Breast epithelium (tissue), 4 donors: ENCODE measurements at regions not wholly inside any gene's neighbourhood (a gene's known extent, or its start where the extent isn't known, plus 50 kb on each side); places are given as distances from the start of the nearest gene placed in this dataset.
"Not testable (repeated sequence)": the region's sequence is repeated elsewhere in the genome, so short reads cannot be mapped to it uniquely, and the experiment has no call there.

ENCODE experiments used
- DNase-seq, 2 donors: peaks; one replicate each; pipeline ENCODE4 v3.0.0-alpha.2; 2019; ENCODE audit warnings: low spot score in 2 of 2
- H3K27ac ChIP-seq, 2 donors: fragments of 200-600 bp; sonication (generic) in 1 of 2; one replicate each; pipeline ENCODE4 v1.5.1; 2016 to 2019; ENCODE audit warnings: mild to moderate bottlenecking in 1 of 2
- H3K27me3 ChIP-seq, 2 donors: fragments of 200-600 bp; sonication (generic) in 1 of 2; one replicate each; pipeline versions ENCODE4 v1.5.1 to v1.6.0; 2017 to 2019; ENCODE audit warnings: control low read depth in 1 of 2, mild to moderate bottlenecking in 1 of 2
- H3K36me3 ChIP-seq: fragments of 200-600 bp; one replicate; pipeline ENCODE4 v1.5.1; 2019
- H3K4me1 ChIP-seq, 2 donors: fragments of 200-600 bp; sonication (generic); one replicate each; pipeline ENCODE4 v1.5.1; 2016 to 2019; ENCODE audit warnings: control low read depth in 1 of 2
- H3K4me3 ChIP-seq, 3 donors: fragments of 200-600 bp; sonication (generic); 1 replicate in 2 of 3; 2 replicates in 1 of 3; pipeline ENCODE4 v1.5.1; 2016 to 2019; ENCODE audit warnings: mild to moderate bottlenecking in 3 of 3, moderate library complexity in 2 of 3
- H3K9me3 ChIP-seq, 2 donors: fragments of 200-600 bp; sonication (generic) in 1 of 2; one replicate each; pipeline ENCODE4 v1.5.1; 2016 to 2019; ENCODE audit warnings: control low read depth in 1 of 2
- POLR2A ChIP-seq: fragments of 450-650 bp; IDR thresholded peaks from one replicate; pipeline ENCODE4 v1.6.1; 2016; ENCODE audit warnings: antibody characterized with exemption, mild to moderate bottlenecking, moderate library complexity
- POLR2AphosphoS5 ChIP-seq, 3 donors: sonication (generic); formaldehyde crosslinking; IDR thresholded peaks; one replicate each; pipeline ENCODE4 v1.6.1; 2017; ENCODE audit warnings: antibody characterized with exemption in 3 of 3
- intact Hi-C: fragments of 100-400 bp; cut with DNase I; formaldehyde crosslinking; loops from one replicate; pipeline ENCODE4 v1.15.1; 2023; ENCODE audit warnings: low total_unique reads
- TF ChIP-seq, protein P1 (sequence below), 3 donors: fragments of 450-650 bp; IDR thresholded peaks; one replicate each; pipeline ENCODE4 v1.5.1; 2016 to 2017; ENCODE audit warnings: antibody characterized with exemption in 3 of 3, mild to moderate bottlenecking in 3 of 3, moderate library complexity in 3 of 3

DNA sequence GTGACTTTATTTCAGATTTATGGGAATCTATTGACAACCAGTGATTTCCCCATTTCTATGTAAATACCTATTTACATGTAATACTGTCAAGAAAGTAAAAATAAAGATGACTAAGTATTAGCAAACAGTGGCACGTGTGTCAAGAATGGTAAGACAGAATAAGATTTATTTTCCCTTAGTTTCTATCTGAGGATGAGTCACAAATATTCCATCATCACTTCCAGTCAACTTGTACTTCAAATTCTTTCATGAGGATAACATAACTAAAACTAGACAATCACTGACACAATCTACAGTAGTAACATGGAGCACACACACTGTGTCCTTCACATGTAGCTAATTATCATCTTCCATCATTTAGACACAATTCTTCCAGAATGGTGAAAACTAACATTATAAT lies 625.3 kb upstream of the PCDH7 start:
- intact Hi-C loops = no loop called here
- no peak for DNase-seq
- Histone ChIP-seq H3K9me3 (peaks cover 0 to 8% of the 10 kb centered on the region in 2 donors), H3K4me1 (no peaks in the 10 kb centered on the region), H3K36me3 (no peaks in the 10 kb centered on the region), H3K27ac (no peak overlapping the region), H3K27me3 (no peaks in the 10 kb centered on the region), H3K4me3 (no peak overlapping the region)
- TF ChIP-seq, protein P1, sequence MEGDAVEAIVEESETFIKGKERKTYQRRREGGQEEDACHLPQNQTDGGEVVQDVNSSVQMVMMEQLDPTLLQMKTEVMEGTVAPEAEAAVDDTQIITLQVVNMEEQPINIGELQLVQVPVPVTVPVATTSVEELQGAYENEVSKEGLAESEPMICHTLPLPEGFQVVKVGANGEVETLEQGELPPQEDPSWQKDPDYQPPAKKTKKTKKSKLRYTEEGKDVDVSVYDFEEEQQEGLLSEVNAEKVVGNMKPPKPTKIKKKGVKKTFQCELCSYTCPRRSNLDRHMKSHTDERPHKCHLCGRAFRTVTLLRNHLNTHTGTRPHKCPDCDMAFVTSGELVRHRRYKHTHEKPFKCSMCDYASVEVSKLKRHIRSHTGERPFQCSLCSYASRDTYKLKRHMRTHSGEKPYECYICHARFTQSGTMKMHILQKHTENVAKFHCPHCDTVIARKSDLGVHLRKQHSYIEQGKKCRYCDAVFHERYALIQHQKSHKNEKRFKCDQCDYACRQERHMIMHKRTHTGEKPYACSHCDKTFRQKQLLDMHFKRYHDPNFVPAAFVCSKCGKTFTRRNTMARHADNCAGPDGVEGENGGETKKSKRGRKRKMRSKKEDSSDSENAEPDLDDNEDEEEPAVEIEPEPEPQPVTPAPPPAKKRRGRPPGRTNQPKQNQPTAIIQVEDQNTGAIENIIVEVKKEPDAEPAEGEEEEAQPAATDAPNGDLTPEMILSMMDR (IDR thresholded peaks at IDR 0.05) = no peak
- TF ChIP-seq POLR2AphosphoS5 (IDR thresholded peaks at IDR 0.05) = no peak
- no peak for TF ChIP-seq POLR2A

DNA sequence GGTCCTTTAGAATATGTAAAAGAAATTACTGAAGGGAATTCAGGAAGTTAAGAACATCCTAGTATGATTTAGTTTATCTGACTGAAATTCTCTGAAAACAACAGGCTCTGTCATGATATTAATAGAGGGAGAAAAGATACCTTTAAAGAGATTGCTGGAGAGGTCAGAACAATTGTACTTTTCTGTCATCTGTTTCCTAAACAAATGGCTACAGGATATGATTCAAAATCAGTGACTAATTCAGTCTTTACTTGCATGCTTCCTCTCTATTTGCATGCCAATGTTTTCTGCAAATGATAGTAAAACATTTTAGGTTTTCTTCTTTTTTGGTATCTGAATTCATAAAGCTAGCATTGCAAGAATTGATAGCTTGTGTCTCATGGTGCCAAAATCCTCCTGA lies 616.7 kb upstream of the PCDH7 start:
- intact Hi-C loops = no loop called here
- no peak for DNase-seq
- TF ChIP-seq, protein P1 (IDR thresholded peaks at IDR 0.05) = no peak
- TF ChIP-seq POLR2A (no peak), POLR2AphosphoS5 (IDR thresholded peaks at IDR 0.05) (no peak)
- H3K9me3 ChIP-seq = peaks cover 0 to 8% of the 10 kb centered on the region in 2 donors
- H3K4me3 ChIP-seq = no peak overlapping the region
- H3K27me3 ChIP-seq = no peaks in the 10 kb centered on the region
- no peak overlapping the region for H3K27ac ChIP-seq
- H3K4me1 ChIP-seq = no peaks in the 10 kb centered on the region
- no peaks in the 10 kb centered on the region for H3K36me3 ChIP-seq

DNA sequence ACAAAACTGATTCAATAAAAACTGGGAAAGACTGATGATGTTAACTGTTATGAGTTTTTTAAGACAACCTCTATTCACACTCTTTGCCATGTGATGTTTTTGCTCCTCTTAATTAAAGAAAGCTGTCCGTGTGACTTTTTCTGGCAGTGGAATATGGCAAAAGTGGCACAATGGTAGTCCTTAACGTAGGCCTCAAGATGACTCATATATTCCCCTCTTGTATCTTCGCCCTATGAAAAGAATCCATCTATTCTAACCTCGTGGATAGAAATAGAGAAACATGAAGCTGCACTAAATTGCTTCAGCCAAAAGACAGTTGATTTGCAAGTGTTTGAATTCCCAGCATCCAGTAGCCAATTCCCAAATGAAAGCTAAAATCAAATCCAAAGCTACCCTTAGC lies 603.8 kb upstream of the PCDH7 start:
- Histone ChIP-seq H3K9me3 (no peaks in the 10 kb centered on the region), H3K27me3 (no peaks in the 10 kb centered on the region), H3K4me3 (no peak overlapping the region), H3K4me1 (no peaks in the 10 kb centered on the region), H3K36me3 (no peaks in the 10 kb centered on the region), H3K27ac (no peak overlapping the region)
- intact Hi-C loops = no loop called here
- DNase-seq = no peak
- TF ChIP-seq POLR2AphosphoS5 (IDR thresholded peaks at IDR 0.05) = no peak
- TF ChIP-seq POLR2A = no peak
- TF ChIP-seq, protein P1 (IDR thresholded peaks at IDR 0.05) = no peak

DNA sequence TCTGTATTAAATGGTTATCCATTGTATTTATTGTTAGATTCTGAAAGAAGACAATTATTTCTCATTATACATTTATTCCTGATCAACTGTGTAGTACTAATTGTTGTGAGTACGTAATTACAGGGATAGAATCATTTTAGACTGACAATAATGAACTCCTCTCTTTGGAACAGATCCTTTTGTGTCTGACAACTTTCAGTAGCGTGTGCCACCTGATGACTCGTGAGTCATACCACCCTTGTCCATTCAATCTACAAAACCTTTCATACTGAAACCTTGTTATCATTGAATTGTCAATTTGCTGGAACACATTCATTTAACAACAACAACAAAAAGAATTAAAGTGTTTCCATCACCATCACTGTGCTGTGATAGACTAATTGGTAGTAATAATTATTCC lies 602.7 kb upstream of the PCDH7 start:
- no peaks in the 10 kb centered on the region for H3K36me3 ChIP-seq
- no peaks in the 10 kb centered on the region for H3K4me1 ChIP-seq
- no peak overlapping the region for H3K4me3 ChIP-seq
- no peak for DNase-seq
- intact Hi-C loops = no loop called here
- no peaks in the 10 kb centered on the region for H3K9me3 ChIP-seq
- no peak overlapping the region for H3K27ac ChIP-seq
- H3K27me3 ChIP-seq = no peaks in the 10 kb centered on the region
- TF ChIP-seq, protein P1 (IDR thresholded peaks at IDR 0.05) = no peak
- TF ChIP-seq POLR2AphosphoS5 (IDR thresholded peaks at IDR 0.05) (no peak), POLR2A (no peak)

DNA sequence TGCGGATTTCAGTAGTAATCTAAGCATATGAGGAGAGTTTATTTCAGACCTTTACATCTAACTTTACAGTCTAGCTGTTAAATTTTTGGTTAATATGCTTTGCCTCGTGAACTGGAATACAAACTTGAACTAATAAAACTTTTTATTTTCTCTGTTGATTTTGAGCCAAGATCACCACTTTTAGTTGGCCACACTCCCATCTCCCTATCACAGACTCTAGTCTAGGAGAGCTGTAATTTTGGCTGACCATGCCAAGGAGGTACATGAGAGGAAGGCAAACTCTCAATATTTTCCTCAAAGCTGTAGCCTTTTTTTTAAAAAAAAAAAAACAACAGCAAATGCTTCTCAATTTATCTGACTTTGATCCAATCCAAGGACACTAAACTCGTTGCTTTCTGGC lies 597.5 kb upstream of the PCDH7 start:
- no peak overlapping the region for H3K4me3 ChIP-seq
- no peaks in the 10 kb centered on the region for H3K36me3 ChIP-seq
- TF ChIP-seq POLR2AphosphoS5 (IDR thresholded peaks at IDR 0.05) = no peak
- TF ChIP-seq, protein P1 (IDR thresholded peaks at IDR 0.05) = no peak
- no peak for TF ChIP-seq POLR2A
- H3K4me1 ChIP-seq = no peaks in the 10 kb centered on the region
- no peak overlapping the region for H3K27ac ChIP-seq
- no peak for DNase-seq
- no peaks in the 10 kb centered on the region for H3K27me3 ChIP-seq
- no peaks in the 10 kb centered on the region for H3K9me3 ChIP-seq
- intact Hi-C loops = no loop called here

DNA sequence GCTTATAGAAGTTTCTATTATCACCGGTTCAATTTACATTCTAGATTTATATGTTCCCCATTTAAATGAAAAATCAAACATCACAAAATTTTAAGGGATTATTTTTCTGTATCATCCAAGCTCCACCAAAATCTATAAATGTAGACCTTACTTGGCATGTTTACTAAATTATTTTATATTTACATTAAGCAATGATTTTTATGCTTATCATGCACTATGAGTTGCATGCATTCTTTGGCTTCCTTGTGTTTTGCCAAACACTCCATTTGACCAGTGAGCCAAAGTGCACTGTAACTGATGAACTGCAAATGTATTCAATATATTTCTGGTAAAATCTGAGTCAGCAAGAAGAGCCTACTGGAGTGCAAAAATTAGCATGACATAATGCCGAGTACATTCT lies 595.5 kb upstream of the PCDH7 start:
- H3K36me3 ChIP-seq, DNase-seq, intact Hi-C loops, H3K9me3 ChIP-seq, H3K27ac ChIP-seq, H3K4me3 ChIP-seq, H3K4me1 ChIP-seq, H3K27me3 ChIP-seq: not testable (repeated sequence)
